CD4-positive, alpha-beta memory T cell (primary cell): ENCODE measurements at regions not wholly inside any gene's neighbourhood (a gene's known extent, or its start where the extent isn't known, plus 50 kb on each side); places are given as distances from the start of the nearest gene placed in this dataset.

Source experiments
- CTCF ChIA-PET: fragments of 350-600 bp; sonication (Branson Sonifier 250); formaldehyde crosslinking; loops from one replicate; lab custom pipeline; 2021; ENCODE audit warnings: inconsistent platforms; ENCODE audit not compliant: partially characterized antibody; lab: Charles Lee
- POLR2A ChIA-PET: fragments of 350-600 bp; sonication (Branson Sonifier 250); formaldehyde crosslinking; loops from one replicate; lab custom pipeline; 2021; ENCODE audit not compliant: partially characterized antibody; lab: Charles Lee
- DNase-seq, 5 donors: peaks; one replicate each; pipeline versions ENCODE4 v3.0.0 to v3.0.0-alpha.2; 2020 to 2022; ENCODE audit warnings: mixed read lengths in 1 of 5
- H3K27ac ChIP-seq: one replicate; pipeline ENCODE4 v1.7.0; 2013; ENCODE audit warnings: low read depth, low read length
- H3K27me3 ChIP-seq: 2 replicates; pipeline ENCODE4 v1.7.0; 2013; ENCODE audit warnings: mild to moderate bottlenecking, low read length, moderate library complexity; ENCODE audit not compliant: insufficient read depth
- H3K36me3 ChIP-seq: 2 replicates; pipeline ENCODE4 v1.7.0; 2013; ENCODE audit warnings: mild to moderate bottlenecking, low read length, moderate library complexity; ENCODE audit not compliant: insufficient read depth
- H3K4me1 ChIP-seq: 2 replicates; pipeline ENCODE4 v1.7.0; 2013; ENCODE audit warnings: mild to moderate bottlenecking, low read length, moderate library complexity; ENCODE audit not compliant: insufficient read depth
- H3K4me3 ChIP-seq, 2 donors: one replicate each; pipeline ENCODE4 v1.7.0; 2013; ENCODE audit warnings: low read length in 2 of 2, mild to moderate bottlenecking in 1 of 2
- H3K9me3 ChIP-seq, 2 donors: one replicate each; pipeline ENCODE4 v1.7.0; 2013; ENCODE audit warnings: low read length in 2 of 2, control low read depth in 1 of 2; ENCODE audit not compliant: control insufficient read depth in 1 of 2
- H3K27ac Mint-ChIP-seq, 7 donors: one replicate each; pipeline ENCODE4 v1.8.0; 2020 to 2021; ENCODE audit warnings: mixed read lengths in 7 of 7, mild to moderate bottlenecking in 6 of 7, inconsistent platforms in 3 of 7, moderate library complexity in 3 of 7
- H3K27me3 Mint-ChIP-seq, 2 donors: one replicate each; pipeline ENCODE4 v1.8.0; 2020 to 2021; ENCODE audit warnings: mixed read lengths in 2 of 2
- H3K36me3 Mint-ChIP-seq, 2 donors: one replicate each; pipeline ENCODE4 v1.8.0; 2020 to 2021; ENCODE audit warnings: mixed read lengths in 2 of 2, inconsistent platforms in 1 of 2, mild to moderate bottlenecking in 1 of 2
- H3K4me1 Mint-ChIP-seq, 4 donors: one replicate each; pipeline ENCODE4 v1.8.0; 2020 to 2021; ENCODE audit warnings: mixed read lengths in 4 of 4, mild to moderate bottlenecking in 1 of 4
- H3K4me3 Mint-ChIP-seq, 8 donors: one replicate each; pipeline ENCODE4 v1.8.0; 2020 to 2021; ENCODE audit warnings: mixed read lengths in 8 of 8, mild to moderate bottlenecking in 7 of 8, moderate library complexity in 6 of 8, inconsistent platforms in 3 of 8
- H3K9me3 Mint-ChIP-seq, 8 donors: one replicate each; pipeline ENCODE4 v1.8.0; 2020 to 2021; ENCODE audit warnings: mixed read lengths in 8 of 8, mild to moderate bottlenecking in 5 of 8, inconsistent platforms in 3 of 8, moderate library complexity in 1 of 8
- intact Hi-C: fragments of 100-400 bp; cut with micrococcal nuclease; formaldehyde crosslinking; loops from one replicate; pipeline ENCODE4 v1.15.1; 2023

DNA sequence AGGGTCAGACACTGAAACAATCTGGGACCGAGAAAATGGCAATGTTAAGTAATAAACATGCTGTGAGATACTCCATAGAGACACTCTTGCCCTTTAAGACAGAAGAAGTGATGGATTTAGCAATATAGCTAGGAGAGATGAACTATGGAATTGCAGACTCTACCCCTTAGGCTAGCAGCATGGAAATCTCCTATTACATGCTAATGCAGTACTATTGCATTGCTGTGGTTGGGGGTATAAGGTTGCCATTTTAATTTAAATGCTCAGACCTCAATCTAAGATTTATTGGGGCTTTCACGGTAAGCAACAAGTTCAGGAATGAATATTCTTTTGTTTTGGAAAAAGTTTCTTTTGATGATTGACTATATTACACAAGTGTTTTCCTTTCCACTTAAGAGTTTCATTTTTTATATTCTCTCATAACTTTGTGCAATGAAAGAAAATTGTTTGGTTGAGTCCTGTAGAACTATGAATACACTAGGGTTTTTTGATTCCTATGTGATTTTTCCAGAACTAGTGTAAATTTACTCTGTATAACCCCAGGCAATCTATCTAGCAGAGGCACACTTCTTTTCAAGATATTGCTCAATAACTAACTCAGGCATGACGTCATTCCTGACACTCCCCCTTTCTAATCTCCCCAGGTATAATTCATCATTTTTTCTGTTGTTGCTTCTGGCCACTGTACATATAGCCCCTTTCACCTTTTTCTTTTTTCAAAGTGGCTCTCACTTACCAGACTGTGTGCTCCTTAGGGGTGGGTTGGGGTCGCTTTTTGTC is 394.7 kb upstream of the KLF12 start:
- intact Hi-C loops: no loop called here
- peaks cover 0 to 2% of the 10 kb centered on the region in 2 donors for H3K27me3 Mint-ChIP-seq
- no peak overlapping the region for H3K4me3 Mint-ChIP-seq
- no peak for DNase-seq
- Histone ChIP-seq H3K9me3 (no peaks in the 10 kb centered on the region), H3K4me1 (no peaks in the 10 kb centered on the region), H3K36me3 (no peaks in the 10 kb centered on the region), H3K27me3 (no peaks in the 10 kb centered on the region), H3K4me3 (no peak overlapping the region), H3K27ac (no peak overlapping the region)
- POLR2A ChIA-PET: no interaction called here
- no peaks in the 10 kb centered on the region for H3K4me1 Mint-ChIP-seq
- CTCF ChIA-PET: no interaction called here
- H3K9me3 Mint-ChIP-seq: peaks cover 0 to 3% (median 0%) of the 10 kb centered on the region in 8 donors
- H3K36me3 Mint-ChIP-seq: no peaks in the 10 kb centered on the region
- no peak overlapping the region for H3K27ac Mint-ChIP-seq

DNA sequence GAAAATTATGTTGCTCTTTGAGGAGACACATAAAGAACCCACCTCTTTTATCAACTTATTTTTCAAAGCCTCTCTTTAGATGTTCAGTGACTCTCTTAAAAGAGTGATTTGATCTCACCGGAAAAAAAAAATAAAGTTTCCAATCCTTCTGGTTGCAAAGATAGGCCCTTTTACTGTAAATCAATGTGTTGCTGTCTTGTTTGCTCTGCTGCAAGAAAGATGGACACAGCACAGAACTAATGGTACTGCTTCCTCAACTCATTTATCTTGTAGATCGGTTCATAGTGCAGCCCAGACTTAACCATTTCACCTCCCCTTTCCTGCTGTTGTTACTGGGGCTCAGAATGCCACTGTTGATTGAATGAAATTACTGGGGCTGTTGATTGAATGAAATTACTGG is 388.9 kb upstream of the KLF12 start:
- Mint-ChIP-seq H3K27me3 (peaks cover 0 to 1% of the 10 kb centered on the region in 2 donors), H3K9me3 (no peaks in the 10 kb centered on the region), H3K27ac (no peak overlapping the region), H3K4me3 (no peak overlapping the region), H3K4me1 (peaks cover 0 to 2% (median 0%) of the 10 kb centered on the region in 4 donors), H3K36me3 (no peaks in the 10 kb centered on the region)
- Histone ChIP-seq H3K4me1 (no peaks in the 10 kb centered on the region), H3K36me3 (no peaks in the 10 kb centered on the region), H3K9me3 (no peaks in the 10 kb centered on the region), H3K27me3 (no peaks in the 10 kb centered on the region), H3K4me3 (no peak overlapping the region), H3K27ac (no peak overlapping the region)
- CTCF ChIA-PET: no interaction called here
- DNase-seq: no peak
- intact Hi-C loops: no loop called here
- POLR2A ChIA-PET: no interaction called here

DNA sequence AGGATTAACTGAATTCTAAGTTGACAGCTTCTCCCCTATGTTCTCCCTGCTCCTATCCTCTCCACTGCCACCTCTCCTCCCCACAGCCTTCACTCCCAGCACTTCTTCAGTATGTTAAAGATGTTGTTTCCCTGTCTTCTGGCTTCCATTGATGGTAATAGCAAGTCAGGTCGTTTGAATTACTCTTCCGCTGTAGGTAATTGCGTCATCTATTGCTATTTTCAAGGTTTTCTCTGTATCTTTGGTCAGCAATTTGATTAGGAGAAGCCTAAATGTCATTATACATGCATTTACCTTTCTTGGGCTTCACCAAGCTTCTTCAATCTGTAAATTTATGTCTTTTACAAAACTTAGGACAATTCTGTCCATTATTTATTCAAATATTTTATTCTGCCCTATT is 377.3 kb upstream of the KLF12 start:
- POLR2A ChIA-PET: no interaction called here
- peaks cover 7 to 13% of the 10 kb centered on the region in 2 donors for H3K27me3 Mint-ChIP-seq
- intact Hi-C loops: no loop called here
- Histone ChIP-seq H3K27me3 (no peaks in the 10 kb centered on the region), H3K9me3 (no peaks in the 10 kb centered on the region), H3K36me3 (no peaks in the 10 kb centered on the region), H3K27ac (no peak overlapping the region), H3K4me3 (no peak overlapping the region), H3K4me1 (no peaks in the 10 kb centered on the region)
- H3K4me1 Mint-ChIP-seq: no peaks in the 10 kb centered on the region
- peaks cover 0 to 8% of the 10 kb centered on the region in 2 donors for H3K36me3 Mint-ChIP-seq
- CTCF ChIA-PET: no interaction called here
- DNase-seq: no peak
- peaks cover 0 to 8% (median 6%) of the 10 kb centered on the region in 8 donors for H3K9me3 Mint-ChIP-seq
- no peak overlapping the region for H3K27ac Mint-ChIP-seq
- H3K4me3 Mint-ChIP-seq: no peak overlapping the region

DNA sequence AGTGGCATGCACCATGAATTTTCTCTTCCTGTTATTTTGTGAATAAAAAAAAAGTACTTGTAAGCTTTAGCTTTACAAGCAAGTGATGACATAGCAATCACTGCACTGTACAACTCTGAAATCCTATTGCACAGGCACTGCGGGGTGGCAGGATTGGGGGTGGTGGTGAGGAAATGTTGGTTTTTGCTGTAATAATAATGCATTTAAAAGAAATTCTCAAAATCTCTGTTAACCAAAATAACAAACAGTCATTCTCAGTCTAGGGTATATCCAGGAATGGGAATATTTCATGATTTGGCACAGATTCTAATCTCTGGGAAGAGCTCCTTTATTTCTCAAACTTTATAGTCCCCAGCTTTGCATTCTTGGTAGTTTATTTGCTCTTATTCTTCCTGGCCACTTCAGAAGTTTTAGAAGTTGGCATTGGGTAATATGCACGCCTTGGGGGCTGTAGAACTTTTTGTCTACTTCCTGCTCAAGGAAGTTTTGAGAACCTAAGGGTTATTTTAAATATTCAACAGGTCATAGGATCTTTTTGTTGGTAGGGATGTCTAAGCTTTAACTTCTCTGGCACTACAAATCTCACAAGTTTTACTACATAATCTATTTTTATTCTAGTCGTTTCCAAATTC is 353.0 kb upstream of the KLF12 start:
- Mint-ChIP-seq H3K27ac (no peak overlapping the region), H3K4me1 (peaks cover 0 to 5% (median 0%) of the 10 kb centered on the region in 4 donors), H3K27me3 (peaks cover 7% of the 10 kb centered on the region in 2 donors), H3K36me3 (no peaks in the 10 kb centered on the region), H3K4me3 (no peak overlapping the region), H3K9me3 (peaks cover 0 to 3% (median 0%) of the 10 kb centered on the region in 8 donors)
- CTCF ChIA-PET: no interaction called here
- H3K27me3 ChIP-seq: no peaks in the 10 kb centered on the region
- no peaks in the 10 kb centered on the region for H3K4me1 ChIP-seq
- POLR2A ChIA-PET: no interaction called here
- no peaks in the 10 kb centered on the region for H3K9me3 ChIP-seq
- H3K4me3 ChIP-seq: no peak overlapping the region
- DNase-seq: no peak
- no peaks in the 10 kb centered on the region for H3K36me3 ChIP-seq
- H3K27ac ChIP-seq: no peak overlapping the region
- intact Hi-C loops: no loop called here

DNA sequence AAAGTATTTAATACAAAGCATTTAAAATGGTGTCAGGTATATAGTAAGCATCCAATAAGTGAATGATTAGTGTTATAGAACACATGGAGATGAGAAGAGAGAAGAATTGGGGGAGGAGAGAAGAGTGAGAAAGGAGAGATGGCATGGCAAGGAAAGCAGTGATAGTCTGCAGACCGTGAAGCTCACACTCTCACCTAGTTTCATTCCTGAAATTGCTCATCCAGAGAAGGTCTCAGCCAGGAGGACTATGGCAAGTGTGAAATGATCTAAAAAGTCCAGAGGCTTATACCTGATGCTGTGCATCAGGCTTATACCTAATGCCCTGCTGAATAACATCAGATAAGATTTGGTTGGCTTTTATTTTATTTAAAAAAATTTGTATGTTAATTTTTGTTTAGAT is 351.6 kb upstream of the KLF12 start:
- H3K4me3 ChIP-seq: no peak overlapping the region
- Mint-ChIP-seq H3K4me1 (peaks cover 0 to 5% (median 0%) of the 10 kb centered on the region in 4 donors), H3K36me3 (no peaks in the 10 kb centered on the region), H3K9me3 (peaks cover 0 to 2% (median 0%) of the 10 kb centered on the region in 8 donors), H3K27me3 (peaks cover 2 to 7% of the 10 kb centered on the region in 2 donors), H3K4me3 (no peak overlapping the region), H3K27ac (no peak overlapping the region)
- ChIA-PET CTCF (no interaction called here), POLR2A (no interaction called here)
- no peaks in the 10 kb centered on the region for H3K36me3 ChIP-seq
- no peak overlapping the region for H3K27ac ChIP-seq
- intact Hi-C loops: no loop called here
- no peaks in the 10 kb centered on the region for H3K27me3 ChIP-seq
- DNase-seq: no peak
- no peaks in the 10 kb centered on the region for H3K9me3 ChIP-seq
- no peaks in the 10 kb centered on the region for H3K4me1 ChIP-seq

DNA sequence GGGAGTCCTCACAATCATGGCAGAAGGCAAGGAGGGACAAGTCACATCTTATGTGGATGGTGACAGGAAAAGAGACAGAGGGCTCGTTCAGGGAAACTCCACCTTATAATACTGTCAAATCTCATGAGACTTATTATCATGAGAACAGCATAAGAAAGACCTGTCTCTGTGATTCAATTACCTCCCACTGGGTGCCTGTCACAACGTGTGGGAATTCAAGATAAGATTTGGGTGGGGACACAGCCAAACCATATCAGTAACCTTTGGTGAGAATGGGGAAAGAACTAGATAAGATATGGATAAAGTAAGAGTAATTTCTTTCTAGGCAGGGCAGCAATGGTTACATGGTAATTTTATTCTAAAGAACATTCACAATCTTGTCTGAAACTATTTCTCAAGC is 344.9 kb upstream of the KLF12 start:
- Histone ChIP-seq H3K27ac (no peak overlapping the region), H3K4me1 (no peaks in the 10 kb centered on the region), H3K4me3 (no peak overlapping the region), H3K27me3 (no peaks in the 10 kb centered on the region), H3K36me3 (no peaks in the 10 kb centered on the region), H3K9me3 (no peaks in the 10 kb centered on the region)
- Mint-ChIP-seq H3K27me3 (no peaks in the 10 kb centered on the region), H3K36me3 (no peaks in the 10 kb centered on the region), H3K27ac (no peak overlapping the region), H3K9me3 (peaks cover 0 to 4% (median 0%) of the 10 kb centered on the region in 8 donors), H3K4me1 (no peaks in the 10 kb centered on the region), H3K4me3 (no peak overlapping the region)
- CTCF ChIA-PET: no interaction called here
- intact Hi-C loops: no loop called here
- no peak for DNase-seq
- POLR2A ChIA-PET: no interaction called here

DNA sequence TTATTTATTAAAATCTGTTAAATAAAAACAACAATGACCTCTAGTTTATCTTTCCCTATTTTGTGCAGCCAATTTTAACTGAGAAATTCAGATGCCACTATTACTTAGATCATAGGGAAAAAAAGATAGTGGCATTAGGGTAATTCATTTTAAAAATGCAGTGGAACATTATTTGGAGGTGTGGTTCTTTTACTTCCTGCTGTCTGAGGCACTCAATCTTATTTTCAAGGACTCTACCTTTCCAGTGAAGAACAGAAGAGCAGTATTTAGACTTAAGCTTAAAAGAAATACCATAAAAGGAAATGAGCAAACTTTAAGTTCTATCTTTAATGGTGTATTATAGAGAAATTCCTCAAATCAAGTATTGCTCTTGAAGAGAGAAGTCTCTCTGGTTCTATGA is 342.6 kb upstream of the KLF12 start:
- no peaks in the 10 kb centered on the region for H3K36me3 ChIP-seq
- Mint-ChIP-seq H3K9me3 (peaks cover 0 to 4% (median 0%) of the 10 kb centered on the region in 8 donors), H3K4me3 (no peak overlapping the region), H3K27me3 (peaks cover 0 to 1% of the 10 kb centered on the region in 2 donors), H3K27ac (no peak overlapping the region), H3K4me1 (no peaks in the 10 kb centered on the region), H3K36me3 (no peaks in the 10 kb centered on the region)
- intact Hi-C loops: no loop called here
- no peak overlapping the region for H3K4me3 ChIP-seq
- no peaks in the 10 kb centered on the region for H3K27me3 ChIP-seq
- ChIA-PET CTCF (no interaction called here), POLR2A (no interaction called here)
- no peak overlapping the region for H3K27ac ChIP-seq
- DNase-seq: no peak
- H3K4me1 ChIP-seq: no peaks in the 10 kb centered on the region
- no peaks in the 10 kb centered on the region for H3K9me3 ChIP-seq
